Stimulated activated CD4-positive, alpha-beta T cell treated with anti-CD3 and anti-CD28 coated beads, Interleukin-4, amount 100 ng/mL, for 48 hours (primary cell): ENCODE measurements at regions not wholly inside any gene's neighbourhood (a gene's known extent, or its start where the extent isn't known, plus 50 kb on each side); places are given as distances from the start of the nearest gene placed in this dataset.
"Not testable (repeated sequence)": the region's sequence is repeated elsewhere in the genome, so short reads cannot be mapped to it uniquely, and the experiment has no call there.

Experiments used
- DNase-seq, 2 donors: peaks; one replicate each; pipeline ENCODE4 v3.0.0-alpha.2; 2020; ENCODE audit warnings: low read depth in 2 of 2

GRCh38 chr5:148741766-148742165 lies 84.6 kb upstream of the ADRB2 start:
- DNase-seq = not testable (repeated sequence)

- not testable (repeated sequence) for DNase-seq
These were observed 82.0 kb upstream of the ADRB2 start for GRCh38 chr5:148744380-148744779.

GRCh38 chr5:148746826-148747535 lies 79.4 kb upstream of the ADRB2 start:
- no peak for DNase-seq

DNA sequence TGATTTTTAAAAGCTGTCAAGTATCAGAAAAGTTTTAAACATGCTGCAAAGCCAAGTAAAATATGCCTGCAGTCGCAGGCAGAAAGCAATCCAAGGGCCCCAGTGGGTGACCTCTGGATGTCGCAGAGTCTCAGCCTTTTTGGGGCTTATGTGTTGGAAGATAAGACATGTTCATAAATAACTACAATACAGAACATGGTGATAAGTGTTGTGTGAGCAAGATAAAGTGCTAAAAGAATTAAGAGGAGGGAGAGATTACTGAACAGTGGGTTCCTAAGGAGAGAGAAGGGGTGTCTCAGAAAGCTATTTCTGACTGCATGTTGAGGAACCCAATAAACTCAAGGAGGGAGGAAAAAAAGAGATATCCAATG lies 78.9 kb upstream of the ADRB2 start:
- DNase-seq = no peak

- DNase-seq = no peak
These were observed 77.6 kb upstream of the ADRB2 start for GRCh38 chr5:148748702-148749392.

DNA sequence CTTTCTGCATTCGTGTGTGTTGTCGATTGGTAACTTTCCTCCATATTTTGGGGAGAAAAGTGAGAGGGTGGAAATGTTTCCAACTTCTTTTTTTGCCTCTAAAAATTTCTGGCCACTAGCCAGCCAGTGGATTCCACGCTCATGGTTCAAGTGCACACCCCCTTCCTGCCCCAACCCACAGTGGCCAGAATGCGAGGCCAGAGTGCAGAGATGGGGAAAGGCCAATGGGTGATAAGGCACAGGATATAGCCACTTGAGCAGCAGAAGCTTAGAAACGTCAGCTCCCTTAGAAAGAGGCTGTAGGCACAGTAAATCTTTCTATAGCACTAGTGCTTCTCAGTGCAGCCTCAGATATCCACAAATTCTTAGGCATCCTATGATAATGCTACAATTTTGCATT lies 75.8 kb upstream of the ADRB2 start:
- DNase-seq = no peak

DNA sequence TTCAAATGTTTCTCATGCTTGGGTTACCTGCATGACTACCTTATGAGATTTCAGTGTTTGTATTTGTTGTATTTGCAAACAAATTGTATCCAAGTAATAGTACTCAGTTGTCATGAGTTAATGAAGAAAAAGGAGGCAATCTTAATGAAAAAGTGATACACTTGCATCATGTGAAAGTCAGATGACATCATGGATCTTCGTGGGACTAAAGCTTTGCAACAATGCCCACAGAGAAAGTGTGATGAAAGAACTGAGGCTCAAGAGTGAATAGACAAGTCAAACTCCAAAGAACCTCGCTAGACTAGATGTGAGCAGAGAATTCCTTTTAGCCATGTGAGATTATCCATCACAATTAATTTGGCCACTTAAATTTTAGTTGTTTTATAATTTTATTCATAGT lies 75.4 kb upstream of the ADRB2 start:
- DNase-seq = no peak

GRCh38 chr5:148752375-148752774 lies 74.0 kb upstream of the ADRB2 start:
- not testable (repeated sequence) for DNase-seq

DNA sequence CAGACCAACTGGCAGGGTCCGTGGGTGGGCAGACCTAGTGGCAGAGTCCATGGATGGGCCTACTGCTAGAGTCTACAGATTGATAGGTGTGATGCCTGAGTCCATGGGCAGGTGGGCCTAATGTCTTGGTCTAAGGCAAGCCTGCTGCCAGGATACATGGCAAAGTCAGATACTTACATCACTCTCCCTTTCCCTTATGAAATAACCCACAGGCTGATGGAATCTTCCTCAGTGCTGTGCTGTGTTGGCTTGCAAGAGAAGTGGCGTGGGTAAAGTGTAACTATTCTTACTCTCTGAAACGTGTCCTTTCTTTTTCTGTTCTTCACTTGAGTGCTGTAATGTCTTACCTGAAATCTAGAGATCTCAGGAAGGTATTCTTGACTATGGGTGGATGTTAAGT lies 67.3 kb upstream of the ADRB2 start:
- DNase-seq = no peak

DNA sequence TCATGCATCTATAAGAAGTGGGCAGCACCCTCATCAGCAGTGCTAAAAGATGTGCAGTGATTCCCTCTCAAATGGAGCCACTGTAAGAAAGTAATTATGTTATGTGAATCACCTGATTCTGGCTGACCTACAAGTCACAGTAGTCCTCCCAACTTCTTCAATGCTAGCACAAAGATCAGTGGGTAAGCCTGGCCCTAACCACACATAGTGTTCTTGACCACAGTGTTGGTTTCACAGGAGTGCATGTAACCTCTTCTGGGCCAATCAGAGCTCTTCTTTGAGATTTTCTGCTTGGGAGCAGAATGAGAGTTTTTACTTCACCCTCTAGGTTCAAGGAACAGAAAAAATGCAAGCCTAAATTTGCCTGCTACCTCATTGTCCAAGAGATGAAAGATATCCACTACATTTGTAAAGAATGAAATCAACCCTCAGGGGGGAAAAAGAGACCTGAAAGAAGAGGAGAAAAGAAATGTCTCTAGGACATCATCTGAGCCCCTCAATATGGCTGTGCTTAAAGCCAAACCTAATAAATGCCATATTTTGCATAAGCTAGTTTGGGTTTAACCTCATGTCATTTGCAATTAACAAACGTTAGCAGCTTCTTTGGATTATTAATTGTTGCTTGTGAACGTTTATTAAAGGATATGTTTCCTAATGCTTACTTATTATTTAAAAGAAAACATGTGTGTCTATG lies 65.3 kb upstream of the ADRB2 start:
- no peak for DNase-seq

- DNase-seq = no peak
These were observed 62.4 kb upstream of the ADRB2 start for GRCh38 chr5:148763996-148764395.

DNA sequence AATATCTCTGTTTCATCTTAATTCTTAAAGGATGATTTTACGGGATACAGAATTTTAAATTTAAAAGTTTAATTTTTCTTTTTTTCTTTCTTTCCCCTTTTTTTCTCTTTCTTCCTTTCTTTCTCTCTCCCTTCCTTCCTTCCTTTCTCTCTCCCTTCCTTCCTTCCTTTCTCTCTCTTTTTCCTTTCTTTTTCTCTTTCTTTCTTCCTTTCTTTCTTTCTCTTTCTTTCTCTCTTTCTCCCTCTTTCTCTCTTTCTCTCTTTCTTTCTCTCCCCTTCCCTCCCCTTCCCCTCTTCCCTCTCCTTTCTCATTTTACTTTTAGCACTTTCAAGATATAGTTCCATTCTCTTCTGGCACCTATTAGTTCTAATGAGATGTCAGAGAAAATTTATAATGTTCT lies 61.4 kb upstream of the ADRB2 start:
- DNase-seq = no peak

DNA sequence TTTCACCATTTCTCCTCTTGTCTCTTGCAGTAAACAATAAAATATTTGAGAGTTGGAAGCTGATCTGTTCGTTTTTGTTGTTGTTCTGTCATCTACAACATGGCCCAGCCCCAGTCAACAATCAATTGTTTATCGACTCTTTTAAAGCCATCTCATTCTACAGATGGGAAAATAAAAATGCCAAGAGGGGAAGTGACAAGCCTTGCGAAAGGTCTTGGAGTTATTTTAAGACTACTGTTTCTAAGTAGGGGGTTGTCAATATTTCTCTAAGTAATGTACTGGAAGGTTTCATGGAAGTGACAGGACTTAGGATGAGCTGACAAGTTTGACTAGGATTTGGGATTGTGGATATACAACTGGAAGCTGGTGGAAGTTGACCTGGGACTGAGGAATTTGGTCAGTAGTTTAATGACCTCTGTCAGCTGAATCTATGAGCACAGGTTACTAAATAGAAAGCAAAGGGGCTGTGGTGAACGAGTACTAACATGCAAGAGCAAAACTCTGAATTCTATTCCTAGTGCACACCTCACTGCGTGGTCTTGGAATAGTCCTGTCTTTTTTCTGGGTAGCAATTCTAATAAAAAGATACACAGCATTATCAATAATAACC lies 57.5 kb upstream of the ADRB2 start:
- DNase-seq = no peak

DNA sequence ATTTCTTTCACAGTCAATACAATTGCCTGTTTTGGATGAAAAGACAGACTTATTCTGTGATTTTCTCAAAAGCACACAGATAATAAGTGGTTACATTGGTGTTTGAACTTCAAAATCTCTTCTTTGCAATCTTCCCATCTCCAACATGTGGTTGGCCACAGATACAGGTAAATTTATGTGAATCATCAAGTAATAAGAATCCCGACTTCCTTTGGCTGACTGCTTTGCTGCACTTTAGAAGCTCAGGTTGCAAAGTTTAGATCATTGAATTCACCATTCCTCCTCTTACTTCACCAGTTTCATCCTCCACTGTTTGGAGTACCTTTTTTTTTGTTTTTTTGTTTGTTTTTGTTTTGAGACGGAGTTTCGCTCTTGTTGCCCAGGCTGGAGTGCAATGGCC lies 56.5 kb upstream of the ADRB2 start:
- no peak for DNase-seq

DNA sequence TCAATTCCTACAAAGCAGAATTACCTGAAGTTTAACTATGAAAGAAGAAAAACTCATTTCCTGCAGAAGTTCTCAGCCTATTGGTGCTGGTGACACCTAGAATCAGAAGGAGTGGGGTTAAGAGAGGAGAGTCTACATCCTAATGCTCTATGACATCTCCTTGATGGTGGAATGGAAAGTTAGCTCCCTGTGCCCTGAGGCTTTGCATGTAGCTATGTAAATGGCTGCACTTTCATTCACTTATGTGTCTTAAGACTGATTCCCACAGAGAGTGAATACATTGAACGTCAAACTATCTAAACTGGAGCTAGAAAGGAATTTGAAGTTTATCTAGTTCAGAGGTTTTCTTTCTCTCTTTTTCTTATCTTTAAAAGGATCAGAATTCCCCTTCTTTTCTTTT lies 52.1 kb upstream of the ADRB2 start:
- no peak for DNase-seq

DNA sequence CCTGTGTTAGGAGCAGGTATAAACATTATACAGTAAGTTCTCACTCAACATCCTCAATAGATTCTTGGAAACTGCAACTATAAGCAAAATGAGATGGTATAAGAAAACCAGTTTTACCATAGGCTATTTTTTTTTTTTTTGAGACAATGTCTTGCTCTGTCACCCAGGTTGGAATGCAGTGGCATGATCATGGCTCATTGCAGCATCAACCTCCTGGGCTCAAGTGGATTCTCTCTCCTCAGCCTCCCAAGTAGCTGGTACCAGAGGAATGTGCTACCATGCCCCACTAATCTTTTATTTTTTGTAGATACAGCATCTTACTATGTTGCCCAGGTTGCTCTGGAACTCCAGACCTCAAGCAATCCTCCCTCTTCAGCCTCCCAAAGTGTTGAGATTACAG lies 50.1 kb upstream of the ADRB2 start:
- DNase-seq = no peak
